Motor neuron (in vitro differentiated cells): ENCODE measurements at regions not wholly inside any gene's neighbourhood (a gene's known extent, or its start where the extent isn't known, plus 50 kb on each side); places are given as distances from the start of the nearest gene placed in this dataset.

Experiments
- ATAC-seq, 8 experiments: fragments of 200-7000 bp; cut with Tn5 transposase; replicated peaks in 6 of 8; 2 replicates each; pipeline ENCODE4 v1.8.0; 2021; ENCODE audit warnings: mild to moderate bottlenecking in 8 of 8, moderate library complexity in 8 of 8
- H3K27ac ChIP-seq, 2 donors: fragments of 250-450 bp; sonication (Bioruptor Pico); 2 replicates each; pipeline ENCODE4 v1.9.0; 2021; ENCODE audit warnings: antibody characterized with exemption in 2 of 2, mild to moderate bottlenecking in 2 of 2, moderate library complexity in 1 of 2
- H3K4me1 ChIP-seq, 2 donors: fragments of 250-450 bp; sonication (Bioruptor Pico); replicated peaks in 1 of 2; 2 replicates each; pipeline ENCODE4 v1.6.1; 2021; ENCODE audit warnings: antibody characterized with exemption in 2 of 2, mild to moderate bottlenecking in 2 of 2, moderate library complexity in 1 of 2
- H3K4me3 ChIP-seq, 5 donors: fragments of 250-450 bp; sonication (Bioruptor Pico); 2 replicates each; pipeline ENCODE4 v1.9.0; 2021; ENCODE audit warnings: antibody characterized with exemption in 5 of 5, mild to moderate bottlenecking in 5 of 5, moderate library complexity in 4 of 5
- WGBS, 10 experiments: fragments of 450-650 bp; shearing (Covaris generic); methylation state at CpG; one replicate each; pipeline ENCODE4 v1.0.0; 2022; 5-methylcytosine and 5-hydroxymethylcytosine counted together
- in situ Hi-C, 9 experiments: fragments of 400-800 bp; cut with MboI; loops; one replicate each; pipeline ENCODE4 v1.15.0; 2021; ENCODE audit warnings: low sequenced_read_pairs in 9 of 9, low pct_unique_long_range_greater_than_20kb in 2 of 9; ENCODE audit not compliant: unreplicated experiment in 9 of 9

GRCh38 chr5:107808671-107809137, 138.0 kb upstream of the EFNA5 start:
- no peak overlapping the region for H3K27ac ChIP-seq

GRCh38 chr5:107807431-107807830, 136.7 kb upstream of the EFNA5 start:
- no peak for ATAC-seq
- H3K4me3 ChIP-seq = no peak overlapping the region
- WGBS, 10 experiments = 56 to 100% (median 86%) methylated on average over 1 to 4 of the region's 5 CpGs; no CpG with 5 or more reads in 1 of the 10 experiments
- in situ Hi-C loops = no loop called here
- no peak overlapping the region for H3K27ac ChIP-seq
- H3K4me1 ChIP-seq = peaks cover 26 to 36% of the 10 kb centered on the region in 2 donors

More at GRCh38 chr5:107808671-107809137, 138.0 kb upstream of the EFNA5 start:
- peak; percentile 43 to 100 (median 99) for ATAC-seq
- WGBS, 10 experiments = 0 to 80% (median 28%) methylated on average over 1 to 5 of the region's 7 CpGs; no CpG with 5 or more reads in 4 of the 10 experiments
- Histone ChIP-seq H3K4me1 (peaks cover 26 to 36% of the 10 kb centered on the region in 2 donors), H3K4me3 (no peak overlapping the region)
- in situ Hi-C loops = no loop called here

GRCh38 chr5:107806705-107807104, 136.0 kb upstream of the EFNA5 start:
- peak in 2 of 8 experiments; percentile 53 to 58 for ATAC-seq
- H3K27ac ChIP-seq = no peak overlapping the region

GRCh38 chr5:107806271-107806670, 135.5 kb upstream of the EFNA5 start:
- ATAC-seq = no peak
- H3K4me3 ChIP-seq = no peak overlapping the region
- peaks cover 26 to 36% of the 10 kb centered on the region in 2 donors for H3K4me1 ChIP-seq
- no peak overlapping the region for H3K27ac ChIP-seq
- in situ Hi-C loops = no loop called here
- WGBS, 10 experiments = 17 to 75% (median 41%) methylated on average over 2 to 5 of the region's 5 CpGs; no CpG with 5 or more reads in 5 of the 10 experiments

More at GRCh38 chr5:107806705-107807104, 136.0 kb upstream of the EFNA5 start:
- Histone ChIP-seq H3K4me1 (peaks cover 26 to 36% of the 10 kb centered on the region in 2 donors), H3K4me3 (no peak overlapping the region)
- in situ Hi-C loops = no loop called here
- 50 to 100% (median 100%) methylated on average over 1 of the region's 1 CpG; no CpG with 5 or more reads in 5 of the 10 experiments for WGBS, 10 experiments

GRCh38 chr5:107805824-107806223, 135.1 kb upstream of the EFNA5 start:
- 60 to 86% (median 82%) methylated on average over 1 to 3 of the region's 3 CpGs; no CpG with 5 or more reads in 5 of the 10 experiments for WGBS, 10 experiments
- ATAC-seq = no peak
- no peak overlapping the region for H3K27ac ChIP-seq

GRCh38 chr5:107805166-107805565, 134.4 kb upstream of the EFNA5 start:
- 53 to 100% (median 75%) methylated on average over 1 to 6 of the region's 6 CpGs; no CpG with 5 or more reads in 1 of the 10 experiments for WGBS, 10 experiments
- H3K27ac ChIP-seq = no peak overlapping the region
- in situ Hi-C loops = no loop called here

More at GRCh38 chr5:107805824-107806223, 135.1 kb upstream of the EFNA5 start:
- in situ Hi-C loops = no loop called here
- Histone ChIP-seq H3K4me3 (no peak overlapping the region), H3K4me1 (peaks cover 26 to 36% of the 10 kb centered on the region in 2 donors)

GRCh38 chr5:107803728-107804127, 133.0 kb upstream of the EFNA5 start:
- no peak for ATAC-seq
- Histone ChIP-seq H3K27ac (no peak overlapping the region), H3K4me1 (peaks cover 21 to 30% of the 10 kb centered on the region in 2 donors), H3K4me3 (no peak overlapping the region)
- in situ Hi-C loops = no loop called here

More at GRCh38 chr5:107805166-107805565, 134.4 kb upstream of the EFNA5 start:
- Histone ChIP-seq H3K4me1 (peaks cover 26 to 36% of the 10 kb centered on the region in 2 donors), H3K4me3 (no peak overlapping the region)
- ATAC-seq = no peak

GRCh38 chr5:107801061-107801460, 130.3 kb upstream of the EFNA5 start:
- 39 to 100% (median 100%) methylated on average over 1 to 2 of the region's 2 CpGs; no CpG with 5 or more reads in 1 of the 10 experiments for WGBS, 10 experiments
- H3K27ac ChIP-seq = no peak overlapping the region
- ATAC-seq = no peak
- in situ Hi-C loops = no loop called here
- no peak overlapping the region for H3K4me3 ChIP-seq
- peaks cover 9 to 12% of the 10 kb centered on the region in 2 donors for H3K4me1 ChIP-seq

- Histone ChIP-seq H3K27ac (no peak overlapping the region), H3K4me1 (peaks cover 4 to 12% of the 10 kb centered on the region in 2 donors), H3K4me3 (no peak overlapping the region)
- WGBS, 10 experiments = 0 to 83% (median 55%) methylated on average over 1 to 6 of the region's 7 CpGs
- in situ Hi-C loops = no loop called here
- peak in 5 of 8 experiments; percentile 76 to 93 (median 89) for ATAC-seq
Observed at GRCh38 chr5:107799306-107799705, 128.6 kb upstream of the EFNA5 start.

- WGBS, 10 experiments = 0 to 85% (median 56%) methylated on average over 1 to 3 of the region's 3 CpGs; no CpG with 5 or more reads in 2 of the 10 experiments
- Histone ChIP-seq H3K4me3 (no peak overlapping the region), H3K4me1 (peaks cover 4 to 12% of the 10 kb centered on the region in 2 donors), H3K27ac (no peak overlapping the region)
- in situ Hi-C loops = no loop called here
- ATAC-seq = no peak
Observed at GRCh38 chr5:107796797-107797196, 126.1 kb upstream of the EFNA5 start.

- Histone ChIP-seq H3K4me3 (no peak overlapping the region), H3K27ac (peak overlapping the region in 1 of 2 donors; percentile 47), H3K4me1 (peaks cover 3 to 10% of the 10 kb centered on the region in 2 donors)
- ATAC-seq = peak in 3 of 8 experiments; percentile 35 to 55 (median 40)
- in situ Hi-C loops = no loop called here
- WGBS, 10 experiments = 47 to 100% (median 76%) methylated on average over 1 to 3 of the region's 3 CpGs; no CpG with 5 or more reads in 4 of the 10 experiments
Observed at GRCh38 chr5:107794741-107795140, 124.0 kb upstream of the EFNA5 start.

- ATAC-seq = no peak
- in situ Hi-C loops = no loop called here
Observed at GRCh38 chr5:107792940-107793339, 122.2 kb upstream of the EFNA5 start.

GRCh38 chr5:107790671-107791070, 119.9 kb upstream of the EFNA5 start:
- no peak for ATAC-seq
- Histone ChIP-seq H3K27ac (no peak overlapping the region), H3K4me3 (no peak overlapping the region), H3K4me1 (peaks cover 0 to 5% of the 10 kb centered on the region in 2 donors)
- in situ Hi-C loops = no loop called here
- WGBS, 10 experiments = 0 to 100% (median 80%) methylated on average over 1 to 3 of the region's 4 CpGs; no CpG with 5 or more reads in 3 of the 10 experiments

More at GRCh38 chr5:107792940-107793339, 122.2 kb upstream of the EFNA5 start:
- no peak overlapping the region for H3K27ac ChIP-seq
- H3K4me1 ChIP-seq = peaks cover 0 to 5% of the 10 kb centered on the region in 2 donors
- H3K4me3 ChIP-seq = no peak overlapping the region

- Histone ChIP-seq H3K4me3 (no peak overlapping the region), H3K4me1 (no peaks in the 10 kb centered on the region), H3K27ac (no peak overlapping the region)
- WGBS, 10 experiments = 20 to 100% (median 100%) methylated on average over 1 of the region's 1 CpG; no CpG with 5 or more reads in 5 of the 10 experiments
- in situ Hi-C loops = no loop called here
- no peak for ATAC-seq
Observed at GRCh38 chr5:107786424-107786823, 115.7 kb upstream of the EFNA5 start.
